BE2C (cell line): ENCODE measurements at regions not wholly inside any gene's neighbourhood (a gene's known extent, or its start where the extent isn't known, plus 50 kb on each side); places are given as distances from the start of the nearest gene placed in this dataset.

Experiments used
- DNase-seq: peaks from one replicate; pipeline ENCODE4 v3.0.0-alpha.2; 2020
- H3K27me3 ChIP-seq: fragments of 250-450 bp; sonication (Bioruptor Pico); 2 replicates; pipeline ENCODE4 v1.5.1; 2020; ENCODE audit warnings: mild to moderate bottlenecking
- H3K36me3 ChIP-seq: fragments of 250-450 bp; sonication (Bioruptor Pico); 2 replicates; pipeline ENCODE4 v1.5.1; 2020; ENCODE audit warnings: mild to moderate bottlenecking
- H3K4me1 ChIP-seq: fragments of 250-450 bp; sonication (Bioruptor Pico); 2 replicates; pipeline ENCODE4 v1.5.1; 2020
- H3K4me3 ChIP-seq: 2 replicates; pipeline ENCODE4 v1.5.1; 2011; ENCODE audit warnings: low read depth, low read length
- H3K9me3 ChIP-seq: fragments of 250-450 bp; sonication (Bioruptor Pico); 2 replicates; pipeline ENCODE4 v1.5.1; 2020
- TF ChIP-seq, protein P1 (sequence below): IDR thresholded peaks from 2 replicates; pipeline ENCODE4 v1.5.1; 2012; ENCODE audit warnings: mild to moderate bottlenecking, low read depth, low read length

GRCh38 chr5:174446988-174447387, 277.4 kb upstream of the MSX2 start:
- no peaks in the 10 kb centered on the region for H3K36me3 ChIP-seq
- H3K27me3 ChIP-seq = no peaks in the 10 kb centered on the region
- TF ChIP-seq, protein P1, sequence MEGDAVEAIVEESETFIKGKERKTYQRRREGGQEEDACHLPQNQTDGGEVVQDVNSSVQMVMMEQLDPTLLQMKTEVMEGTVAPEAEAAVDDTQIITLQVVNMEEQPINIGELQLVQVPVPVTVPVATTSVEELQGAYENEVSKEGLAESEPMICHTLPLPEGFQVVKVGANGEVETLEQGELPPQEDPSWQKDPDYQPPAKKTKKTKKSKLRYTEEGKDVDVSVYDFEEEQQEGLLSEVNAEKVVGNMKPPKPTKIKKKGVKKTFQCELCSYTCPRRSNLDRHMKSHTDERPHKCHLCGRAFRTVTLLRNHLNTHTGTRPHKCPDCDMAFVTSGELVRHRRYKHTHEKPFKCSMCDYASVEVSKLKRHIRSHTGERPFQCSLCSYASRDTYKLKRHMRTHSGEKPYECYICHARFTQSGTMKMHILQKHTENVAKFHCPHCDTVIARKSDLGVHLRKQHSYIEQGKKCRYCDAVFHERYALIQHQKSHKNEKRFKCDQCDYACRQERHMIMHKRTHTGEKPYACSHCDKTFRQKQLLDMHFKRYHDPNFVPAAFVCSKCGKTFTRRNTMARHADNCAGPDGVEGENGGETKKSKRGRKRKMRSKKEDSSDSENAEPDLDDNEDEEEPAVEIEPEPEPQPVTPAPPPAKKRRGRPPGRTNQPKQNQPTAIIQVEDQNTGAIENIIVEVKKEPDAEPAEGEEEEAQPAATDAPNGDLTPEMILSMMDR = no peak
- H3K9me3 ChIP-seq = peaks cover 4% of the 10 kb centered on the region; the same call in 1 of the 2 replicates
- no peak overlapping the region for H3K4me3 ChIP-seq
- no peak for DNase-seq
- H3K4me1 ChIP-seq = no peaks in the 10 kb centered on the region

GRCh38 chr5:174448041-174448440, 276.3 kb upstream of the MSX2 start:
- DNase-seq = no peak
- H3K4me1 ChIP-seq = no peaks in the 10 kb centered on the region
- no peaks in the 10 kb centered on the region for H3K27me3 ChIP-seq
- TF ChIP-seq, protein P1 = no peak
- H3K36me3 ChIP-seq = no peaks in the 10 kb centered on the region
- H3K4me3 ChIP-seq = no peak overlapping the region
- H3K9me3 ChIP-seq = peaks cover 4% of the 10 kb centered on the region; the same call in 1 of the 2 replicates

GRCh38 chr5:174448662-174449061, 275.7 kb upstream of the MSX2 start:
- no peaks in the 10 kb centered on the region for H3K27me3 ChIP-seq
- TF ChIP-seq, protein P1 = no peak
- no peak overlapping the region for H3K4me3 ChIP-seq
- H3K36me3 ChIP-seq = no peaks in the 10 kb centered on the region
- H3K9me3 ChIP-seq = peaks cover 4% of the 10 kb centered on the region; the same call in 1 of the 2 replicates
- DNase-seq = no peak
- peaks cover 5% of the 10 kb centered on the region for H3K4me1 ChIP-seq

DNA sequence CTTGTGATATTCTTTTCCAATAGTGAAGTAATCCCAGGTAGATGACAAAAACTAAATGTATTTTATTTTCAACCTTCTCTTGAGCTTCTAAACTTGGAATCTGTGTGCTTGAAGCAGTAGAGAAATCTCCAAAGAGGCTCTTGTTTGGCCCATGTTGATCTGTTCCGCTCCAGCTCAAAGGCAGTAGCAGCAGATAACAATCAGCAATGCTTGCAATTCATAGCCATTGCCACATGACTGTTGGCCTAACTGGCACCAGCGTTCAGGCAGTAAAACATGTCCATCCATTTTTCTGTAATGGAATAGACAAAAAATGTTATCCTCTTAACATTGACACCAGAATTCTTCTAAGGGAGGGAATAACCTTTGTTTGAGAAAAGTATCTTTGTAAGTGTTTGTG, 270.7 kb upstream of the MSX2 start:
- Histone ChIP-seq H3K4me1 (peaks cover 18% of the 10 kb centered on the region), H3K36me3 (no peaks in the 10 kb centered on the region), H3K9me3 (no peaks in the 10 kb centered on the region), H3K27me3 (no peaks in the 10 kb centered on the region), H3K4me3 (no peak overlapping the region)
- TF ChIP-seq, protein P1 = no peak
- DNase-seq = peak; percentile 29

- H3K4me3 ChIP-seq = no peak overlapping the region
- no peaks in the 10 kb centered on the region for H3K9me3 ChIP-seq
- TF ChIP-seq, protein P1 = no peak
- DNase-seq = no peak
- H3K4me1 ChIP-seq = peaks cover 18% of the 10 kb centered on the region
- H3K36me3 ChIP-seq = no peaks in the 10 kb centered on the region
- no peaks in the 10 kb centered on the region for H3K27me3 ChIP-seq
These were observed 269.9 kb upstream of the MSX2 start for GRCh38 chr5:174454464-174454863.

DNA sequence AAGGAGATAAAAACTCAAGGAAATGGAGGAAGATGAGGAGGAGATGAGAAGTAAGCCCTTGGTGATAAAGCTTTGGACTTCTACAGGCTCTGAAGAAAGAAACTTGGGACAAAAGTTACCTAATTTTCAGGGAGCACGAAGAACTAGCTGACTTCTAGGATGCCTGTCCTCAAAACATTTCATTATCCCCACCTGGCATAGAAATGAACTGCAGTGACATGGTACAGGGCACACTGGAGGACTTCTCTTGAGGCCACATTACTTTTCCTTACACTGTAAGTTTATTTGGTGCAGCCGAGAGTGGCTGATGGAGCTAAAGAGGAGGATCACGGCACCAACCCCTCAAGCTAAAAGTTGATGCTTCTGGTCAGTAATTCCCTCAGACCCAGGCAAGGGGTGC, 269.5 kb upstream of the MSX2 start:
- TF ChIP-seq, protein P1 = no peak
- peaks cover 18% of the 10 kb centered on the region for H3K4me1 ChIP-seq
- H3K9me3 ChIP-seq = no peaks in the 10 kb centered on the region
- no peak overlapping the region for H3K4me3 ChIP-seq
- no peaks in the 10 kb centered on the region for H3K36me3 ChIP-seq
- DNase-seq = no peak
- H3K27me3 ChIP-seq = no peaks in the 10 kb centered on the region
